ENCODE measurements at regions not wholly inside any gene's neighbourhood (a gene's known extent, or its start where the extent isn't known, plus 50 kb on each side); places are given as distances from the start of the nearest gene placed in this dataset.

DNA sequence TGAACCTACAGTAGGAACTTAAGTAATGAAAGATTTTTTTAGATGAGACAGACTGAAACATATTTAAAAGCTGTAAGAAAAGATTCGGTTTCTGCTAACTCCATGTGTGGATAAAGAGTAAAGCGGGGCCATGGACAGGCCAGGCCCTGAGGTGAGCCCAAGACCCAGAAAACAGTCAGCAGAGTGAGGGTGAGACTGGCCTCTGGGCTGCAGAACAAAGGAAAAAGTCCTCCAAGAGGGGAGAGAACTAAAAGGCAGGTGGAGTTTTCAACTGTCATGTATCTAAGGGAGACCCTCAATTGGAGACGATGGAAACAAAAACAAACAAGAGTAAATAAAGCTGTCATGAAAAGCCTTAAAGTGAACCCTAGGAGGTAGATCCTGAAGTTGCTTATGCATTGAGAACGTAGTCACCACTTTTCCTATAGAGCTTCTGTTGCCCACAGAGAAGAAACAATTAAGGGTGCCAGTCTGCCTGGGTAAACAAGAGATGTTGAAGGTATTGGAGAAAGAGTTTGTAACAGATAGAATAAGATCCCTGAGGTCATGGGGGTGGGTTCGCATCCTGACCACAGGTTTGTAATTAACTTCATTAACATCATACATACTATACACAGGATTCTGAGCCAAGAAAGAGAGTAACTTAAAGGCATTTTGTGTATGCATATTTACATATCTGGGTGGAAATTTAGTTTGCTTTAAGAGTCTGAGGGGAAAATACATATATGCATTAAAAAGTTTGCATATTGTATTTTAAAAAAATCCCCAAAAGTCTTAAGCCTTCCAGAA lies 268.7 kb upstream of the PDE3A start:
- WGBS = 79% methylated on average over 5 of the region's 5 CpGs
- H3K9ac ChIP-seq (ENCODE audit: low read depth in 1 of 2, low read length in 2 of 2) = no peak overlapping the region
- H3K27me3 ChIP-seq (ENCODE audit: control insufficient read depth in 4 of 4, insufficient read depth in 4 of 4, low read length in 3 of 4) = no peaks in the 10 kb centered on the region
- DNase-seq (ENCODE audit: low spot score) = no peak
- no peak for TF ChIP-seq RXRA (IDR thresholded peaks at IDR 0.05)
- TF ChIP-seq GABPA (IDR thresholded peaks at IDR 0.05 in 1 of 2, conservative IDR thresholded peaks at IDR 0.05 in 1 of 2) = no peak
- no peak for TF ChIP-seq HNF4A (conservative IDR thresholded peaks at IDR 0.05)
- no peak for TF ChIP-seq NR2F2 (IDR thresholded peaks at IDR 0.05)
- TF ChIP-seq, protein P1, sequence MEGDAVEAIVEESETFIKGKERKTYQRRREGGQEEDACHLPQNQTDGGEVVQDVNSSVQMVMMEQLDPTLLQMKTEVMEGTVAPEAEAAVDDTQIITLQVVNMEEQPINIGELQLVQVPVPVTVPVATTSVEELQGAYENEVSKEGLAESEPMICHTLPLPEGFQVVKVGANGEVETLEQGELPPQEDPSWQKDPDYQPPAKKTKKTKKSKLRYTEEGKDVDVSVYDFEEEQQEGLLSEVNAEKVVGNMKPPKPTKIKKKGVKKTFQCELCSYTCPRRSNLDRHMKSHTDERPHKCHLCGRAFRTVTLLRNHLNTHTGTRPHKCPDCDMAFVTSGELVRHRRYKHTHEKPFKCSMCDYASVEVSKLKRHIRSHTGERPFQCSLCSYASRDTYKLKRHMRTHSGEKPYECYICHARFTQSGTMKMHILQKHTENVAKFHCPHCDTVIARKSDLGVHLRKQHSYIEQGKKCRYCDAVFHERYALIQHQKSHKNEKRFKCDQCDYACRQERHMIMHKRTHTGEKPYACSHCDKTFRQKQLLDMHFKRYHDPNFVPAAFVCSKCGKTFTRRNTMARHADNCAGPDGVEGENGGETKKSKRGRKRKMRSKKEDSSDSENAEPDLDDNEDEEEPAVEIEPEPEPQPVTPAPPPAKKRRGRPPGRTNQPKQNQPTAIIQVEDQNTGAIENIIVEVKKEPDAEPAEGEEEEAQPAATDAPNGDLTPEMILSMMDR (IDR thresholded peaks at IDR 0.05; ENCODE audit: low read depth, low read length, missing input control) = no peak
- no peak for TF ChIP-seq FOXA2 (IDR thresholded peaks at IDR 0.05)
- TF ChIP-seq SP1 (IDR thresholded peaks at IDR 0.05) = no peak
- no peak for TF ChIP-seq HNF4G (IDR thresholded peaks at IDR 0.05)
- no peak for TF ChIP-seq EGR1 (IDR thresholded peaks at IDR 0.05; ENCODE audit: low read depth in 2 of 2)
- TF ChIP-seq FOXA1 (IDR thresholded peaks at IDR 0.05) = no peak
- H3K9me3 ChIP-seq (ENCODE audit: control insufficient read depth in 4 of 4, low read length in 3 of 4) = no peaks in the 10 kb centered on the region
- H3K36me3 ChIP-seq (ENCODE audit: control insufficient read depth in 4 of 4, insufficient read depth in 3 of 4, low read depth in 1 of 4, low read length in 3 of 4) = no peaks in the 10 kb centered on the region
- H3K27ac ChIP-seq (ENCODE audit: low read depth in 1 of 2, low read length in 2 of 2) = no peak overlapping the region
- no peaks in the 10 kb centered on the region for H3K4me1 ChIP-seq (ENCODE audit: control insufficient read depth in 4 of 4, insufficient read depth in 4 of 4, low read length in 3 of 4)
- H3K4me3 ChIP-seq (ENCODE audit: low read depth in 1 of 3, low read length in 3 of 3) = no peak overlapping the region

DNA sequence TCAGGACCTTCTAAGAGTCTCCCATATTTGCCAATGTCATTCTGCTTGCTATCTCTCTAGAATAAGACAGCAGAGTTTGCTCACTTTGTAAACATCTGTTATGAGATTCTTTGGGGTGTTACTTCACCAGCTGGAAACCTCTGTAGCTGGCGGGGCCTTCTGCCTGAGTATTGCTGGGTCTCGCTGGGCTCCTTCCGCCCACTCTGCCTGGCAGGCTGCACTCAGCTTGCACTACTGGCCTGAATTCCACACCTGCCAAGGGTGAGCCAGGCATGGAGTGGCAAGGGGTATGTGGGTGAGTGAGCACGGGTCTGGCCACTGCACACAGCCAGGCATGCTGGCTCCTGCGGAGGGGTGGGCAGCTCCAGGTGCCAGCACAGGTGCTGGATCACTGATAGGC lies 267.3 kb upstream of the PDE3A start:
- no peak overlapping the region for H3K9ac ChIP-seq (ENCODE audit: low read depth in 1 of 2, low read length in 2 of 2)
- DNase-seq (ENCODE audit: low spot score) = no peak
- H3K27ac ChIP-seq (ENCODE audit: low read depth in 1 of 2, low read length in 2 of 2) = no peak overlapping the region
- TF ChIP-seq RXRA (IDR thresholded peaks at IDR 0.05) (no peak), FOXA1 (IDR thresholded peaks at IDR 0.05) (no peak), YY1 (IDR thresholded peaks at IDR 0.05) (no peak), GABPA (IDR thresholded peaks at IDR 0.05 in 1 of 2, conservative IDR thresholded peaks at IDR 0.05 in 1 of 2) (no peak), JUND (IDR thresholded peaks at IDR 0.05) (no peak)
- TF ChIP-seq, protein P2, sequence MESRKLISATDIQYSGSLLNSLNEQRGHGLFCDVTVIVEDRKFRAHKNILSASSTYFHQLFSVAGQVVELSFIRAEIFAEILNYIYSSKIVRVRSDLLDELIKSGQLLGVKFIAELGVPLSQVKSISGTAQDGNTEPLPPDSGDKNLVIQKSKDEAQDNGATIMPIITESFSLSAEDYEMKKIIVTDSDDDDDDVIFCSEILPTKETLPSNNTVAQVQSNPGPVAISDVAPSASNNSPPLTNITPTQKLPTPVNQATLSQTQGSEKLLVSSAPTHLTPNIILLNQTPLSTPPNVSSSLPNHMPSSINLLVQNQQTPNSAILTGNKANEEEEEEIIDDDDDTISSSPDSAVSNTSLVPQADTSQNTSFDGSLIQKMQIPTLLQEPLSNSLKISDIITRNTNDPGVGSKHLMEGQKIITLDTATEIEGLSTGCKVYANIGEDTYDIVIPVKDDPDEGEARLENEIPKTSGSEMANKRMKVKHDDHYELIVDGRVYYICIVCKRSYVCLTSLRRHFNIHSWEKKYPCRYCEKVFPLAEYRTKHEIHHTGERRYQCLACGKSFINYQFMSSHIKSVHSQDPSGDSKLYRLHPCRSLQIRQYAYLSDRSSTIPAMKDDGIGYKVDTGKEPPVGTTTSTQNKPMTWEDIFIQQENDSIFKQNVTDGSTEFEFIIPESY (IDR thresholded peaks at IDR 0.05) = no peak
- TF ChIP-seq, protein P1 (IDR thresholded peaks at IDR 0.05; ENCODE audit: low read depth, low read length, missing input control) = no peak
- TF ChIP-seq, protein P3, sequence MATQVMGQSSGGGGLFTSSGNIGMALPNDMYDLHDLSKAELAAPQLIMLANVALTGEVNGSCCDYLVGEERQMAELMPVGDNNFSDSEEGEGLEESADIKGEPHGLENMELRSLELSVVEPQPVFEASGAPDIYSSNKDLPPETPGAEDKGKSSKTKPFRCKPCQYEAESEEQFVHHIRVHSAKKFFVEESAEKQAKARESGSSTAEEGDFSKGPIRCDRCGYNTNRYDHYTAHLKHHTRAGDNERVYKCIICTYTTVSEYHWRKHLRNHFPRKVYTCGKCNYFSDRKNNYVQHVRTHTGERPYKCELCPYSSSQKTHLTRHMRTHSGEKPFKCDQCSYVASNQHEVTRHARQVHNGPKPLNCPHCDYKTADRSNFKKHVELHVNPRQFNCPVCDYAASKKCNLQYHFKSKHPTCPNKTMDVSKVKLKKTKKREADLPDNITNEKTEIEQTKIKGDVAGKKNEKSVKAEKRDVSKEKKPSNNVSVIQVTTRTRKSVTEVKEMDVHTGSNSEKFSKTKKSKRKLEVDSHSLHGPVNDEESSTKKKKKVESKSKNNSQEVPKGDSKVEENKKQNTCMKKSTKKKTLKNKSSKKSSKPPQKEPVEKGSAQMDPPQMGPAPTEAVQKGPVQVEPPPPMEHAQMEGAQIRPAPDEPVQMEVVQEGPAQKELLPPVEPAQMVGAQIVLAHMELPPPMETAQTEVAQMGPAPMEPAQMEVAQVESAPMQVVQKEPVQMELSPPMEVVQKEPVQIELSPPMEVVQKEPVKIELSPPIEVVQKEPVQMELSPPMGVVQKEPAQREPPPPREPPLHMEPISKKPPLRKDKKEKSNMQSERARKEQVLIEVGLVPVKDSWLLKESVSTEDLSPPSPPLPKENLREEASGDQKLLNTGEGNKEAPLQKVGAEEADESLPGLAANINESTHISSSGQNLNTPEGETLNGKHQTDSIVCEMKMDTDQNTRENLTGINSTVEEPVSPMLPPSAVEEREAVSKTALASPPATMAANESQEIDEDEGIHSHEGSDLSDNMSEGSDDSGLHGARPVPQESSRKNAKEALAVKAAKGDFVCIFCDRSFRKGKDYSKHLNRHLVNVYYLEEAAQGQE (IDR thresholded peaks at IDR 0.05) = no peak
- TF ChIP-seq, protein P4, sequence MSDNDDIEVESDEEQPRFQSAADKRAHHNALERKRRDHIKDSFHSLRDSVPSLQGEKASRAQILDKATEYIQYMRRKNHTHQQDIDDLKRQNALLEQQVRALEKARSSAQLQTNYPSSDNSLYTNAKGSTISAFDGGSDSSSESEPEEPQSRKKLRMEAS (IDR thresholded peaks at IDR 0.05) = no peak
- no peak overlapping the region for H3K4me3 ChIP-seq (ENCODE audit: low read depth in 1 of 3, low read length in 3 of 3)
- H3K4me1 ChIP-seq (ENCODE audit: control insufficient read depth in 4 of 4, insufficient read depth in 4 of 4, low read length in 3 of 4) = no peaks in the 10 kb centered on the region
- no peaks in the 10 kb centered on the region for H3K36me3 ChIP-seq (ENCODE audit: control insufficient read depth in 4 of 4, insufficient read depth in 3 of 4, low read depth in 1 of 4, low read length in 3 of 4)
- H3K9me3 ChIP-seq (ENCODE audit: control insufficient read depth in 4 of 4, low read length in 3 of 4) = no peaks in the 10 kb centered on the region
- 87% methylated on average over 5 of the region's 5 CpGs for WGBS
- H3K27me3 ChIP-seq (ENCODE audit: control insufficient read depth in 4 of 4, insufficient read depth in 4 of 4, low read length in 3 of 4) = no peaks in the 10 kb centered on the region
